ENCODE measurements at regions not wholly inside any gene's neighbourhood (a gene's known extent, or its start where the extent isn't known, plus 50 kb on each side); places are given as distances from the start of the nearest gene placed in this dataset.
A peak's percentile ranks its signal among the peaks of the same experiment; 100 is the strongest.

DNA sequence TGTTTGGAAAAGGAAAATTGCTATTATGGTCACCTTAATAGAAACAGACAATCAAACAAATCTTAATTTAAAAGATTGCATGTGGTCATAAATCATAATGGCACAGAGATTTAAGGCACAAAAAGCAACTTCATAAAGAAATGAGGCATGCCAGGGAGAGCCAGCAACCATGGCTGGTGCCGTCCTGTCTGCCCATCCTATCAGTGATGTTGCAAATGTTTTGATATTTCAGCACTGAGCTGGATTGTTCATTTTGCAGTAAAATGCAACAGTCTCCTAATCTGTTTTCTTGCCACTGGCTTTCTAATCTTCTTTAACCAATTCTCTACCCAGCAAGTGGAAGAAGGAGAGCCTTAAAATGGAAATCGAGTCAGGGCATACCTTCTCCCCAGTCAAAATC, 249.8 kb downstream of the SAMD5 start:
- no peak for DNase-seq (ENCODE audit: low read depth)

GRCh38 chr6:147759093-147759492, 250.6 kb downstream of the SAMD5 start:
- DNase-seq (ENCODE audit: low read depth) = no peak

- DNase-seq (ENCODE audit: low read depth) = no peak
These were observed 251.0 kb downstream of the SAMD5 start for GRCh38 chr6:147759536-147759935.

GRCh38 chr6:147765541-147765940, 257.1 kb downstream of the SAMD5 start:
- no peak for DNase-seq (ENCODE audit: low read depth)

DNA sequence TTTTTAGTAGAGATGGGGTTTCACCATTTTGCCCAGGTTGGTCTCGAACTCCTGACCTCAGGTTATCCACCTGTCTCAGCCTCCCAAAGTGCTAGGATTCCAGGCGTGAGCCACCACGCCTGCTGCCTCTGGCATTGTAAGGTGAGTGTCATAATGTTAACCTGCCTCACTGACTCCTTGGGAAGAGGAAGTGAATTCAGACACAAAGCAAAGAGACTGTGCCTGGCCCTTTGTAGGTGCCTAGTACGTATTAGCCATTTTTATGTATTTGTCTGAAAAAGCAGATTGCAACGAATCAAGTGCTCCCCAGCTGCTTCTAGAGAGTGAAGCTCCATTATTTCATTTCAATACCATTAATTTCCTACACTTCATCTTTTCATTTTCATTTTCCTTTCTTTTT, 260.5 kb downstream of the SAMD5 start:
- no peak for DNase-seq (ENCODE audit: low read depth)

DNA sequence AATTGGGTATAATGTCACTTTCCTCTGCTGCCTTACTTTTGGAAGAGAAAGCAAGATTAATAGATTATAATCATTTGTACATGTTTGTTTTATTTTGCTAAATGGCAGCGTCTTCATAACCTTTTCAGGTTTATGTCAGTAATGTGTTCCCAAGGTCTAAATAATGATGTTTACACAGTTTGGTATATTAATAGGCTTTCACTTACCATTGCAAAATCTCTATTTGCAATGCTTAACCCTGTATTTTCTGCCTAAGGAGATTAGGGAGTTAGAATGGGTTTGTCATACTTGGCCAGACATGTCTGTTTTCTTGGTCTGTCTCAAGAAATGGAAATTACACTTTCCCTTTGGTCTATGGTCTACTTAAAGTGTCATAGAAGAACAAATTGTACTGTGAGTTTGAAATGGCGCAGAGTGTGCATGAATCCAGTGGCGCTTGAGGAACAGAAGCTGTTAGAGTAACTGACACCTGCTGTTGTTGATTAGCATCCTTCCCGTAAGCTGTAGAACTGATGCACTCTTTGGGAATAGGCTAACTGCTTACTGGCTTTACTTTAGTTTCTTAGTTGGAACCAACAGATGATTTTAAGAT, 261.1 kb downstream of the SAMD5 start:
- DNase-seq (ENCODE audit: low read depth) = no peak

DNA sequence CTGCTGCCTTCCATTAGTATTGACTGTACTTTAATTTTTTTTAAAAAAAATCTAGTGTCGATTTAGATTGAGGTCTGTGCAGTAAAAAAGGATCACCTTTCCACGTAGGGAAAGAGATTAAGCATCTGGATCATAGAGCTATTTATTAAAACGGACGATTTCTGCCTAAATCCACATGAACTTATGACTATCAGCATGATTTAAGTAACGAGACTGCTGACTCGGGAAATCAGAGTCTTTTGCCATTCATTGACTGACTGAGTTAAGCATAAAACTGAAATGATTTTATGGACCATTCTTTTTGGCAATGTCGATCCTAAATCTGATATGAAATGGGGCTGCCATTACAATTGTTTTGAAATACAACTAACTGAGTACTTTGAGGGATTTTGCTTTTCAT, 261.7 kb downstream of the SAMD5 start:
- DNase-seq (ENCODE audit: low read depth) = no peak

DNA sequence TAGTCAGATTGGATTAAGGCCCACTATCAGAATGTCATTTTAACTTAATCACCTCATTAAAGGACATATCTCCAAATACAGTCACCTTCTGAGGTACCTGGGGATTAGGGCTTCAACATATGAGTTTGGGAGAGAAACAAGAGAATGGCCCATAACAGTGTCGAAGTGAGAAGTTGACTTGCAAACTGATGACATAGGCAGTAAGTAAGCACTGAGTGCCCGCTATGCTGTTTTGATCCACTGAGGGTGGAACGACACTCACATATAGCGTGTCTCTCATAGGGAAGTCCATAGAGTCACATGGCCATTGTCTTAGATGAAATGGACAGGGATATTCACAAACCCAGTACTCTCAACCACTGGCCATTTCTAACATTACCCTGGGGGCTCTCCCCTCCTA, 264.2 kb downstream of the SAMD5 start:
- DNase-seq (ENCODE audit: low read depth) = no peak

- DNase-seq (ENCODE audit: low read depth) = no peak
These were observed 266.4 kb downstream of the SAMD5 start for GRCh38 chr6:147774856-147775255.

DNA sequence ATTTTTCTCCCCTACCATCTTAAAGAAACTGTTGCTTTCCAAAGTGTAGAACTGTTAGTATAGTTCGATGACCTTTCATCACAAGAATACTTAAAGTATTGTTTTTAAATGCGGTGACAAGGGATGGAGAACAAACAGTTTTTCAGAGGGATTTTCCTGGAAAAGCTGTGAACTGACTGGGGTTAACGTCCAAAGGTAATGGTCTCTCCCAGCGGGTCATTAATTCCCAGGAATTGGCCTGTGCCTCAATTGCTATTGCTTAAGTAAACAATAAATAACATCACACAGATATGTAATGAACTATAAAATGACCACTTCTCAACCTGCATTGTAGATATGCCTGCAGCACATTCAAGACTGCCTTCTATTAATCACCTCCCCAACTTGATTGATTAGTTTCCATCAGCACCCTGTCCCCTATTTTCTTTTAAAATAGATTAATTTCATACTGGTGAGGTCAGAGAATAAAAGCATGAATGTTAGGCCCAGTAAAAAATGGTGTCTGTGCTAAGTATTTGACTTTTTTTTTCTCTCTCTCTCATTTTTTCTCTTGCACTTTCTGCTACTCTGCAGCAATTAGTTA, 268.2 kb downstream of the SAMD5 start:
- no peak for DNase-seq (ENCODE audit: low read depth)

DNA sequence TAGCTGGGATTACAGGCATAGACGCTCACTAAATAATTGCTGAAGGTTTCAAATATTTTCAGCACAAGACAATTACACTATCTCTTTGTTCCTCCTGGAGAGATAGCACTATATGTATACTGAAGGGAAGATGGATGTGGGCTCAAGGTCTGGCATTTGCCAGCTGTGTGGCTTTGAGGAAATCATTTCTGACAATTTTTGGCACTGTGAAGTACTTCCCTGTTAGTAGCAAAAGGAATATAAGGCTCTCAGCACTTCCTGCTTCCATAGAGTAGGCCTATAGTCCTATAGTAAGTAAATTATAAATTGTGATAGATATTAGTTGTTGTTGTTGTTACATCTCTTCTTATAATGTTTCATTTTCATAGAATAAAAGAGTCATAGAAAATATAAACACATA, 271.1 kb downstream of the SAMD5 start:
- DNase-seq (ENCODE audit: low read depth) = no peak

- no peak for DNase-seq (ENCODE audit: low read depth)
These were observed 273.8 kb downstream of the SAMD5 start for GRCh38 chr6:147782302-147782701.

DNA sequence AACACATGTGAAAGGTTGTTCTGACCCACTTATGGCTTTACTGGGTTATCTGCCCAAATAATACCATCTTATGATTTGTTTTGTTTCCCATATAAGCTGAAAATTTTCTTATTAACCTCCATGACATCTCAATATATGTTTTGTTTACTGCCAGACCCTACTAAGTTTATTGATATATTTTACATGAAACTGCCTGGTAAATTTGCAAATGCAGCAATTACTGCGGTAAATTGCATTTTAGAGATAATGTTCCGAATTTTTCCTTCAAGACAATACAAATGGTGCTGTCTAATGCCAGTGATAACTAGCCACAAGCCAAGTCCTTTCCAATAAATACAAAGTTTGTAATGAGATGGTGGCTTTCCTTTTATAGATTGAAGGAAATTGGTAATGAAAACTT, 275.9 kb downstream of the SAMD5 start:
- no peak for DNase-seq (ENCODE audit: low read depth)

DNA sequence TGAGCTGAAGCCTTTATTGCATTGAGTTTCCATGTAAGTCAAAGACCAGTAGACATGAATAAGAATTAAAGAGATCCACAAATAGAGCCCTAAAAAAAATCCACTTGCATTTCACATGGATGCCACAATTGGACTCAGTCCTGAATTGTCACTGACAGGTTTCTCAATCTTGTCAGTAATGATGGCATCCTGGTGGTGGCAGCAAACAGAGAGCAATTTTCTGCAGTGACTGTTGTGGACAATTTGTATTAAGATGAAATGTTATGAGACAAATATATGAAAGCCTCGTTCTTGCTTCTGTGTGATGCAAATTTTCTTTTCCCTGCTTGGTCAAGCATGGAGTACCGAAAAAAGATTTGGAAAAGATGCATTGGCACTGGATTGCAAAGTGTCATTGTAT, 278.9 kb downstream of the SAMD5 start:
- no peak for DNase-seq (ENCODE audit: low read depth)

DNA sequence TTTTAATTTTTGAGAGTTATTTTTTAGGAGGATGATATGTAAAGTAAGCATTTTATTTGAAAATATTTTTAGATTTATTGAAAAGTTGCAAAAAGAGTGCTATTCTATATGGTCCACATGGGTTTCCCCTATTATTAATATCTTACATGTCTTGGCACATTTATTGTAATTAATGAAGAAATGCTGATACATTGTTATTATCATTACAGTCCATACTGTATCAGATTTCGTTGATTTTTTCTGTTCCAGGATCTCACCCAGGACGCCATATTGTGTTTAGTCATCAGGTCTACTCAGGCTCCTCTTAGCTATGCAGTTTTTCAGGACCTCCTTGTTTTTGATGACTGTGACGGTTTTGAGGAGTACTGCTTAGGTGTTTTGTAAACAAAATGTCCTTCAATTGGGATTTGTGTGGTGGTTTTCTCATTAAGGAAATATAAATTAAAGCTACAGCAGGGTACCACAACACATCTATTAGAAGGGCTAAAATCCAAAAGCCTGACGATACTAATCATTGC, 281.0 kb downstream of the SAMD5 start:
- DNase-seq (ENCODE audit: low read depth) = no peak

DNA sequence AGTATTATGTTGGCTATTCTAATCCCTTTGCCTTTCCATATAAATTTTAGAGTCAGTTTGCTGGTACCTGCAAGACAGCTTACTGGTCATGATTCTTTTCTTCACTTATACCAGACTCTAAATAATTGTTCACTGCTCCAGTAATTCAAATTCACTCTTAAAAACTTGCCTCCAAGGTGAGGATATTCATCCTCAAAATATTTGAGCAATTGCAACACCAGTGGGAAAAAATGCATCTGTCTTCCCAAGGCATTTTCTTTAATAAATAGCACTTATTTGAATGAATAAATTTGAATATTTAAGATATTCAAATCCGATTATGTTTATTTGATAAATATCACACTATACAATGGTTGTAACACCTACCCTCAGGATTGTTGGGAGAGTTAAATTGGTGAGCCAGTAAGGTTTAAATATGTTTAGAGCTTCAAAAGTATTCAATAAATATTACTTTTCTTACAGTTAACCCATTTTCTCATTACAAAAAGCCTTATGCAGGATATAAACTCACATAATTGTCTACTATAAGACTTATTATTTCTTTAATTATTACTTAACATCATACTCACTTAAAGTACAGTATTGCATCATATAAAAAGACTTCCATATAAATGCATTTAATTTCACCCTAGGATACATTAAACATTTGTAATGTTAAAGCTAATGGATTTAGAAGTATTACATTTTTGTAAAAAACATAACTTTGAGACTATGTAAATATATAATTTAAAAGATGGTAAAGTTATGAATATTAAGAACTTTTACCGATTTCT, 285.6 kb downstream of the SAMD5 start:
- DNase-seq (ENCODE audit: low read depth) = no peak

DNA sequence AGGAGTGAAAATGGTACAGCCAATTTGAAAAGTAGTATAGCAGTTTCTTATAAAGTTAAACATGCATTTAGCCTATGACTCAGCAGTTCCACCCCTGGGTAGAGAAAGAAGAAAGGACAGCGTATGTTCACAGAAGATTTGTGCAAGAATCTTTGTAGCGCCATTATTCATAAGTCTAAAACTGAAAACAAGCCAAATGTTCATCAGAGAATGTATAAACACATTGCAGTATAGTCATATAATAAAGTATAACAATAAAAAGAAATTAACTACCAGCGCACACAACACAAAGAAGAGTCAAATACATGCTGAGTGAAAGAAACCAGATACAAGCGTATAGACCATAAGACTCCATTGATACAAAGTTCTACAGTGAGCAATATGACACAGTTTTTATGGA, 294.0 kb downstream of the SAMD5 start:
- peak; percentile 2 for DNase-seq (ENCODE audit: low read depth)

DNA sequence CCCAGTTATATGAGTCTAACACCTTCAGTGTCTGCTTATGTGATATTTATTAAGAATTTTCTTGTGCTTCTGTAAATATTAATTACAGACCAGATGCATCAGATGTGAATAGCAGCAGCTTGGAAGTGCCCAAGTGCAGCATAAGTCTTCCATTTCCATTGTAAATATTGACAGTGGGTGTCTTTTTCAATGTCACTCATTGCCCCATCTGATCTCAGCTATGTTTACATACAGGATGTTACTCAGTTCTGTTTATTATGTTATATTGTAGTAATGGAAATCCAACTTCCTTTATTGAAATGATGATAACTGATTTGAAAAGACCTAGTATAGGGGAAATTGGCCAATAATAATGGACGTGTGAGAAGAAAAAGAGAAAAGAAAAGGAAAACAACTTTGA, 296.7 kb downstream of the SAMD5 start:
- no peak for DNase-seq (ENCODE audit: low read depth)

DNA sequence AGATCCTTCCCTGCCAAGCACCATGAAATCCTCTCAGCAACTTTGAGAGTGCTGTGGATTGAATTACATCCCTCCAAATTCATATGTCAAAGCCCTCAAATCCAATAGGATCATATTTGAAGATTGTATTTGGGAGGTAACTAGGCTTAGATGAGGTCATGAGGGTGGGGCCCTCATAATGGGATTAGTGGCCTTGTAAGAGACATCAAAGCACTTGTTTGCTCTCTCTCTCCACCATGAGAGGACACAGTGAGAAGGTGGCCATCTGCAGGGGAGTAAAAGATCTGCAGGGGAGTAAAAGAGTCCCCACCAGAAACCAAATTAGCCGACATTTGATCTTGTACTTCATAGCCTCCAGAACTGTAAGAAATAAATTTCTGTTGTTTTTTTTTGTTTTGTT, 298.2 kb downstream of the SAMD5 start:
- DNase-seq (ENCODE audit: low read depth) = no peak

DNA sequence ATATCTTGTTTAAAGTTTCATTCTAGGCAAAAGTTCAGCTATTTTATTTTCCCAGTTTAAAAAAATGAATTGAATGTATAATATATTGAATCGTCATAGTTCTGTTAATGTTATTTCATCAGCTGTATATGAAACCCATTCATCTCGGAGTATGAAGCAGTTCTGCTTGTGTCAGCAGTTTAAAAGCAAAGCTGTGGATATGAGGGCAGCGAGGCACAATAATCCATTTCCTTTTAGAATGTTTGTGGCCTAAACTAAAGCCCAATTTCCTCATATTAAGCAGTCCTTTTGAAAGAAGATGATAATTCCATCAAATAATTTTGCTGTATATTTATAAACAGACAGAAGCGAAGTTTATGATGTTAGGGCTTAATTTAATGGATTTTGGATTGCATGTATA, 300.1 kb downstream of the SAMD5 start:
- DNase-seq (ENCODE audit: low read depth) = no peak

DNA sequence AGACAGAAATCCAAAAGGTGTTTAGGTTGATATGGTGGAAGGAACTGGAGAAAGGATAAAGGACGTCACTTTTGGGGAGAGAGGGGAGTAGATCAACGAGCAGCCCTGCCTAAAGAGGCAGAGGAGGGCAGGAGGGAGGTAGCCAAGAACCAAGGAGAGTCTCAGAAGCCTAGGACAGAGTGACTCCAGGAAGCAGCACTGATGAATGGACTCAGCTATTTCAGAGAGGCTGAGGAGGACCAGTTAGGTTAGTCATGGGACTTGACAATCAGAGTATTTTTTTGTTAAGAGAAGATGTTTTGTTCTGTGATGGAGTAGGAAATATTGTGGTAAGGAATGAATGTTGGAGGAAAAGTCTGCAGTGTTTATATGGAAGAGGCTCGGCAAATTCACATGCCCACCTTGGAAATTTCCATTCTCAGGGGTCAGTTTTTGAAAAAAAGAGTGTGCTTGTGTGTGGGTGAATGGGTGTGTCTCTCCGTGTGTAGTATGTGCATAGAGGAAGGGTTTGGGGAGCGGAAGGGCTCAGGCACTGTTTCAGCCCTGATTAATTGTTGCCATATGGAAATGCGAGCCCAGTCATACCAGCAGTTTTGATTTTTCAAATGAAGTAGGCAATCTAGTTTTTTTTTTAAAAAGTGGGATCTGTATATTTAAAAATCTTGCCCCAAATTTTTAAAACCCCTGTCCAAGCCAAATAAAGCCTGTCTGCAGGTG, 303.6 kb downstream of the SAMD5 start:
- DNase-seq (ENCODE audit: low read depth) = peak; percentile 7

DNA sequence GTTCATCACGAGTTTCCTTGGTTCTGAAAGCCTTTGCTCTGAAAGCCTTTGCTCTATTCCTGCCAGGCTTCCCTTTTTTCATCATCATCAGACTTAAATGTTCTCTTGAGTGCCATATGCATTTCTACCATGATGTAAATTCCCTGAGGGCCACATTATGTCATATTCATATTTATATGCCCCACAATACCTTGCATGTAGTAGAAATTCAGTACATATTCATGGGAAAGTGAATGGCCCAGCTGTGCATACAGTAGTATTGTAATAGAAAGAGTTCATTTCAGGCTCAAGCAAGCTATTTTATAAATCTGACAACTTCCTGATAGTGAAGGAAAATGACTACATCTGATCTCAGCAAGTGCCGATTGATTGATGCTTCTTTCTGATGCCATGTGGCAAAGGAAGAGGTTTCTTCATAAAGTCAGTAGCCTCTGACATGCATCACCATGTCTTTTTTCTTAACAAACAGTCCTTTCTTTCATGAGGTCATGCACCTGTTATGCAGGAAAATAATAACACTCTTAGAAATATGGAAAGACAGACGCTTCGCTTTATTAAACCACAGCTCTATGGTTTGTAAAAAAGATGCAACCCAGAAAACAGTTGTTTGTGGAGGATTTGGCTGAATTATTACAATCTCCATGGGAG, 308.7 kb downstream of the SAMD5 start:
- DNase-seq (ENCODE audit: low read depth) = no peak

All from RPMI7951 (cell line).